CD4-positive, CD25-positive, alpha-beta regulatory T cell (primary cell): ENCODE measurements at regions not wholly inside any gene's neighbourhood (a gene's known extent, or its start where the extent isn't known, plus 50 kb on each side); places are given as distances from the start of the nearest gene placed in this dataset.
A peak's percentile ranks its signal among the peaks of the same experiment; 100 is the strongest.
"Not testable (repeated sequence)": the region's sequence is repeated elsewhere in the genome, so short reads cannot be mapped to it uniquely, and the experiment has no call there.

Experiments used
- ATAC-seq, 2 donors: fragments of 150-1000 bp; cut with Tn5 transposase; one replicate each; pipeline ENCODE4 v1.10.0; 2021; ENCODE audit warnings: low read depth in 2 of 2, moderate number of reproducible peaks in 2 of 2, moderate library complexity in 1 of 2
- DNase-seq, 3 donors: peaks; one replicate each; pipeline versions ENCODE4 v3.0.0 to v3.0.0-alpha.2; 2012 to 2022; ENCODE audit warnings: mixed read lengths in 1 of 3
- H3K27ac ChIP-seq: one replicate; pipeline ENCODE4 v1.7.0; 2013; ENCODE audit warnings: mild to moderate bottlenecking, low read length; ENCODE audit not compliant: insufficient read depth, poor library complexity, severe bottlenecking
- H3K27me3 ChIP-seq: one replicate; pipeline ENCODE4 v1.7.0; 2013; ENCODE audit warnings: low read length; ENCODE audit not compliant: control insufficient read depth, insufficient read depth
- H3K36me3 ChIP-seq: one replicate; pipeline ENCODE4 v1.7.0; 2013; ENCODE audit warnings: mild to moderate bottlenecking, low read length, moderate library complexity; ENCODE audit not compliant: control insufficient read depth, insufficient read depth
- H3K4me1 ChIP-seq: 2 replicates; pipeline ENCODE4 v1.7.0; 2013; ENCODE audit warnings: mild to moderate bottlenecking, low read length; ENCODE audit not compliant: insufficient read depth, control insufficient read depth, poor library complexity, severe bottlenecking
- H3K4me3 ChIP-seq: one replicate; pipeline ENCODE4 v1.7.0; 2013; ENCODE audit warnings: low read depth, mild to moderate bottlenecking, low read length, moderate library complexity
- H3K9me3 ChIP-seq, 2 experiments: 1 replicate in 1 of 2; 2 replicates in 1 of 2; pipeline ENCODE4 v1.7.0; 2013; ENCODE audit warnings: low read length in 2 of 2, mild to moderate bottlenecking in 1 of 2, moderate library complexity in 1 of 2; ENCODE audit not compliant: control insufficient read depth in 2 of 2
- H3K27ac Mint-ChIP-seq, 3 donors: one replicate each; pipeline ENCODE4 v1.8.0; 2020 to 2022; ENCODE audit warnings: mild to moderate bottlenecking in 3 of 3, mixed read lengths in 3 of 3, moderate library complexity in 2 of 3
- H3K27me3 Mint-ChIP-seq: one replicate; pipeline ENCODE4 v1.8.0; 2022; ENCODE audit warnings: mild to moderate bottlenecking, mixed read lengths
- H3K36me3 Mint-ChIP-seq: one replicate; pipeline ENCODE4 v1.8.0; 2020; ENCODE audit warnings: mixed read lengths
- H3K4me1 Mint-ChIP-seq, 4 donors: one replicate each; pipeline ENCODE4 v1.8.0; 2020 to 2022; ENCODE audit warnings: mixed read lengths in 4 of 4, mild to moderate bottlenecking in 1 of 4
- H3K4me3 Mint-ChIP-seq, 4 donors: one replicate each; pipeline ENCODE4 v1.8.0; 2020 to 2022; ENCODE audit warnings: mild to moderate bottlenecking in 4 of 4, mixed read lengths in 4 of 4, moderate library complexity in 3 of 4
- H3K9me3 Mint-ChIP-seq, 7 donors: one replicate each; pipeline ENCODE4 v1.8.0; 2020 to 2022; ENCODE audit warnings: mixed read lengths in 7 of 7, mild to moderate bottlenecking in 3 of 7, moderate library complexity in 2 of 7

GRCh38 chr17:45667591-45668171, 116.4 kb upstream of the CRHR1 start:
- peaks cover 2% of the 10 kb centered on the region for H3K27me3 ChIP-seq
- H3K4me3 Mint-ChIP-seq, result no peak overlapping the region
- H3K36me3 ChIP-seq, result no peaks in the 10 kb centered on the region
- H3K4me1 ChIP-seq, result no peaks in the 10 kb centered on the region
- no peaks in the 10 kb centered on the region for H3K36me3 Mint-ChIP-seq
- peaks cover 0 to under 1% of the 10 kb centered on the region in 2 experiments for H3K9me3 ChIP-seq
- H3K4me3 ChIP-seq, result no peak overlapping the region
- peak overlapping the region in 1 of 3 donors; percentile 65 for H3K27ac Mint-ChIP-seq
- H3K4me1 Mint-ChIP-seq, result peaks cover 0 to 2% (median 0%) of the 10 kb centered on the region in 4 donors
- DNase-seq (no peak), ATAC-seq (no peak)
- H3K27me3 Mint-ChIP-seq, result peaks cover 18% of the 10 kb centered on the region
- H3K9me3 Mint-ChIP-seq, result peaks cover 0 to 2% (median 1%) of the 10 kb centered on the region in 7 donors
- no peak overlapping the region for H3K27ac ChIP-seq

- no peak overlapping the region for H3K27ac ChIP-seq
- Mint-ChIP-seq H3K9me3 (peaks cover 0 to 5% (median 0%) of the 10 kb centered on the region in 7 donors), H3K36me3 (no peaks in the 10 kb centered on the region), H3K4me3 (no peak overlapping the region), H3K27me3 (peaks cover 20% of the 10 kb centered on the region), H3K4me1 (peaks cover 0 to 2% (median 0%) of the 10 kb centered on the region in 4 donors), H3K27ac (no peak overlapping the region)
- no peaks in the 10 kb centered on the region for H3K4me1 ChIP-seq
- H3K36me3 ChIP-seq, result no peaks in the 10 kb centered on the region
- no peak for ATAC-seq
- no peak overlapping the region for H3K4me3 ChIP-seq
- peaks cover 2% of the 10 kb centered on the region for H3K27me3 ChIP-seq
- no peak for DNase-seq
- no peaks in the 10 kb centered on the region for H3K9me3 ChIP-seq
These were observed 115.8 kb upstream of the CRHR1 start for GRCh38 chr17:45668316-45668715.

- Mint-ChIP-seq H3K36me3 (no peaks in the 10 kb centered on the region), H3K4me3 (no peak overlapping the region), H3K9me3 (peaks cover 0 to 6% (median 1%) of the 10 kb centered on the region in 7 donors), H3K27ac (no peak overlapping the region), H3K27me3 (peaks cover 19% of the 10 kb centered on the region), H3K4me1 (no peaks in the 10 kb centered on the region)
- H3K27ac ChIP-seq, result no peak overlapping the region
- ATAC-seq, result no peak
- no peaks in the 10 kb centered on the region for H3K4me1 ChIP-seq
- no peak for DNase-seq
- no peak overlapping the region for H3K4me3 ChIP-seq
- no peaks in the 10 kb centered on the region for H3K36me3 ChIP-seq
- H3K9me3 ChIP-seq, result peaks cover 0 to 4% of the 10 kb centered on the region in 2 experiments
- H3K27me3 ChIP-seq, result no peaks in the 10 kb centered on the region
These were observed 111.8 kb upstream of the CRHR1 start for GRCh38 chr17:45672301-45672700.

- Mint-ChIP-seq H3K27ac (no peak overlapping the region), H3K36me3 (no peaks in the 10 kb centered on the region), H3K4me3 (peak overlapping the region in 1 of 4 donors; percentile 12), H3K4me1 (no peaks in the 10 kb centered on the region), H3K27me3 (peaks cover 17% of the 10 kb centered on the region), H3K9me3 (peaks cover 0 to 6% (median 1%) of the 10 kb centered on the region in 7 donors)
- H3K4me3 ChIP-seq, result no peak overlapping the region
- H3K36me3 ChIP-seq, result no peaks in the 10 kb centered on the region
- no peaks in the 10 kb centered on the region for H3K4me1 ChIP-seq
- H3K27ac ChIP-seq, result no peak overlapping the region
- DNase-seq (no peak), ATAC-seq (no peak)
- H3K27me3 ChIP-seq, result no peaks in the 10 kb centered on the region
- H3K9me3 ChIP-seq, result peaks cover 0 to 4% of the 10 kb centered on the region in 2 experiments
These were observed 111.3 kb upstream of the CRHR1 start for GRCh38 chr17:45672792-45673191.

GRCh38 chr17:45673759-45674158, 110.4 kb upstream of the CRHR1 start:
- H3K4me1 Mint-ChIP-seq, DNase-seq, H3K27me3 ChIP-seq: not testable (repeated sequence)

GRCh38 chr17:45675012-45675411, 109.1 kb upstream of the CRHR1 start:
- Histone ChIP-seq H3K4me1 (no peaks in the 10 kb centered on the region), H3K9me3 (peaks cover 0 to 4% of the 10 kb centered on the region in 2 experiments), H3K36me3 (no peaks in the 10 kb centered on the region), H3K27me3 (no peaks in the 10 kb centered on the region), H3K27ac (no peak overlapping the region), H3K4me3 (no peak overlapping the region)
- no peak for DNase-seq
- Mint-ChIP-seq H3K27ac (no peak overlapping the region), H3K36me3 (no peaks in the 10 kb centered on the region), H3K4me1 (no peaks in the 10 kb centered on the region), H3K4me3 (no peak overlapping the region), H3K27me3 (peaks cover 13% of the 10 kb centered on the region), H3K9me3 (peaks cover 0 to 6% (median 1%) of the 10 kb centered on the region in 7 donors)
- no peak for ATAC-seq

More at GRCh38 chr17:45673759-45674158, 110.4 kb upstream of the CRHR1 start:
- not testable (repeated sequence) for H3K9me3 Mint-ChIP-seq, H3K27ac Mint-ChIP-seq, H3K36me3 ChIP-seq, H3K27ac ChIP-seq, H3K9me3 ChIP-seq, H3K4me3 Mint-ChIP-seq, ATAC-seq, H3K36me3 Mint-ChIP-seq, H3K4me1 ChIP-seq, H3K4me3 ChIP-seq
- H3K27me3 Mint-ChIP-seq, result peaks cover 13% of the 10 kb centered on the region

- H3K9me3 Mint-ChIP-seq, result peaks cover 0 to 6% (median 1%) of the 10 kb centered on the region in 7 donors
- no peaks in the 10 kb centered on the region for H3K36me3 Mint-ChIP-seq
- H3K27me3 Mint-ChIP-seq, result peaks cover 14% of the 10 kb centered on the region
- H3K36me3 ChIP-seq, result no peaks in the 10 kb centered on the region
- H3K4me3 Mint-ChIP-seq, result no peak overlapping the region
- H3K9me3 ChIP-seq, result peaks cover 0 to 4% of the 10 kb centered on the region in 2 experiments
- H3K4me3 ChIP-seq, result no peak overlapping the region
- no peak for ATAC-seq
- no peaks in the 10 kb centered on the region for H3K4me1 Mint-ChIP-seq
- H3K27ac Mint-ChIP-seq, result no peak overlapping the region
- H3K27ac ChIP-seq, result no peak overlapping the region
- DNase-seq, result no peak
- H3K27me3 ChIP-seq, result no peaks in the 10 kb centered on the region
- H3K4me1 ChIP-seq, result no peaks in the 10 kb centered on the region
These were observed 108.2 kb upstream of the CRHR1 start for GRCh38 chr17:45675892-45676291.

- no peaks in the 10 kb centered on the region for H3K27me3 ChIP-seq
- H3K36me3 ChIP-seq, result no peaks in the 10 kb centered on the region
- H3K9me3 Mint-ChIP-seq, result peaks cover 0 to 6% (median 1%) of the 10 kb centered on the region in 7 donors
- H3K27ac ChIP-seq, result no peak overlapping the region
- peaks cover 0 to 4% of the 10 kb centered on the region in 2 experiments for H3K9me3 ChIP-seq
- H3K4me1 Mint-ChIP-seq, result no peaks in the 10 kb centered on the region
- no peaks in the 10 kb centered on the region for H3K4me1 ChIP-seq
- H3K27me3 Mint-ChIP-seq, result peaks cover 18% of the 10 kb centered on the region
- no peaks in the 10 kb centered on the region for H3K36me3 Mint-ChIP-seq
- H3K27ac Mint-ChIP-seq, result no peak overlapping the region
- ATAC-seq (no peak), DNase-seq (no peak)
- no peak overlapping the region for H3K4me3 ChIP-seq
- no peak overlapping the region for H3K4me3 Mint-ChIP-seq
These were observed 107.4 kb upstream of the CRHR1 start for GRCh38 chr17:45676695-45677094.
